ENCODE measurements at regions not wholly inside any gene's neighbourhood (a gene's known extent, or its start where the extent isn't known, plus 50 kb on each side); places are given as distances from the start of the nearest gene placed in this dataset.

- H3K4me1 ChIP-seq (ENCODE audit: control insufficient read depth in 2 of 2, insufficient read depth in 1 of 2, low read depth in 1 of 2, low read length in 2 of 2) = peaks cover 3 to 6% of the 10 kb centered on the region in 2 donors
- no peak overlapping the region for H2BK12ac ChIP-seq (ENCODE audit: low read length)
- no peak overlapping the region for H2BK120ac ChIP-seq (ENCODE audit: low read depth, low read length)
- no peak overlapping the region for H4K8ac ChIP-seq (ENCODE audit: low read depth, low read length)
- H2AK5ac ChIP-seq (ENCODE audit: low read depth, low read length) = no peak overlapping the region
- H3K4ac ChIP-seq (ENCODE audit: low read length) = no peak overlapping the region
- no peaks in the 10 kb centered on the region for H3K27me3 ChIP-seq (ENCODE audit: control insufficient read depth in 3 of 3, insufficient read depth in 3 of 3, low read depth in 1 of 3, low read length in 3 of 3)
- no peak overlapping the region for H3K27ac ChIP-seq (replicated peaks; ENCODE audit: low read length)
- no peaks in the 10 kb centered on the region for H3K36me3 ChIP-seq (replicated peaks in 1 of 2; ENCODE audit: control insufficient read depth in 2 of 2, insufficient read depth in 2 of 2, low read length in 2 of 2)
- no peak overlapping the region for H3K4me2 ChIP-seq (ENCODE audit: insufficient read depth, low read length, poor library complexity, severe bottlenecking)
- no peak overlapping the region for H3K4me3 ChIP-seq (ENCODE audit: low read length in 2 of 2)
- no peak overlapping the region for H4K91ac ChIP-seq (ENCODE audit: low read depth, low read length, poor library complexity)
- H3K18ac ChIP-seq (ENCODE audit: low read length) = no peak overlapping the region
- H2AFZ ChIP-seq (ENCODE audit: low read length) = no peak overlapping the region
- no peak overlapping the region for H3K9ac ChIP-seq (ENCODE audit: low read depth, low read length, poor library complexity)
- H3K23ac ChIP-seq (ENCODE audit: low read depth, low read length, poor library complexity) = no peak overlapping the region
- H2BK15ac ChIP-seq (ENCODE audit: low read length) = no peak overlapping the region
- no peak overlapping the region for H2BK5ac ChIP-seq (ENCODE audit: low read length)
- no peaks in the 10 kb centered on the region for H3K79me1 ChIP-seq (ENCODE audit: low read depth, low read length)
- WGBS, 2 donors (ENCODE audit: extremely low coverage in 2 of 2, insufficient read length in 2 of 2, insufficient replicate concordance in 1 of 2) = no CpG with 5 or more reads among the region's 14 CpGs
- no peak overlapping the region for H3K14ac ChIP-seq (ENCODE audit: low read length)
- no peak for DNase-seq (ENCODE audit: low spot score)
- peaks cover under 1 to 6% of the 10 kb centered on the region in 2 donors for H3K9me3 ChIP-seq (replicated peaks in 1 of 2; ENCODE audit: control insufficient read depth in 2 of 2, insufficient read depth in 1 of 2, low read depth in 1 of 2, low read length in 2 of 2)
Observed at GRCh38 chr17:65360961-65361552, 200.4 kb downstream of the AXIN2 start.

GRCh38 chr17:65359016-65359415 lies 202.4 kb downstream of the AXIN2 start:
- Histone ChIP-seq H2BK12ac (ENCODE audit: low read length) (no peak overlapping the region), H3K27me3 (ENCODE audit: control insufficient read depth in 3 of 3, insufficient read depth in 3 of 3, low read depth in 1 of 3, low read length in 3 of 3) (no peaks in the 10 kb centered on the region), H3K9me3 (replicated peaks in 1 of 2; ENCODE audit: control insufficient read depth in 2 of 2, insufficient read depth in 1 of 2, low read depth in 1 of 2, low read length in 2 of 2) (peaks cover 0 to 1% of the 10 kb centered on the region in 2 donors), H3K79me1 (ENCODE audit: low read depth, low read length) (no peaks in the 10 kb centered on the region), H3K4me1 (ENCODE audit: control insufficient read depth in 2 of 2, insufficient read depth in 1 of 2, low read depth in 1 of 2, low read length in 2 of 2) (no peaks in the 10 kb centered on the region), H3K18ac (ENCODE audit: low read length) (no peak overlapping the region), H3K4me2 (ENCODE audit: insufficient read depth, low read length, poor library complexity, severe bottlenecking) (no peak overlapping the region), H4K8ac (ENCODE audit: low read depth, low read length) (no peak overlapping the region), H2AFZ (ENCODE audit: low read length) (no peak overlapping the region), H3K36me3 (replicated peaks in 1 of 2; ENCODE audit: control insufficient read depth in 2 of 2, insufficient read depth in 2 of 2, low read length in 2 of 2) (no peaks in the 10 kb centered on the region), H3K23ac (ENCODE audit: low read depth, low read length, poor library complexity) (no peak overlapping the region), H3K14ac (ENCODE audit: low read length) (no peak overlapping the region), H2BK120ac (ENCODE audit: low read depth, low read length) (no peak overlapping the region), H3K9ac (ENCODE audit: low read depth, low read length, poor library complexity) (no peak overlapping the region), H2BK15ac (ENCODE audit: low read length) (no peak overlapping the region), H2BK5ac (ENCODE audit: low read length) (no peak overlapping the region), H3K27ac (replicated peaks; ENCODE audit: low read length) (no peak overlapping the region), H3K4me3 (ENCODE audit: low read length in 2 of 2) (no peak overlapping the region), H4K91ac (ENCODE audit: low read depth, low read length, poor library complexity) (no peak overlapping the region), H2AK5ac (ENCODE audit: low read depth, low read length) (no peak overlapping the region), H3K4ac (ENCODE audit: low read length) (no peak overlapping the region)
- no CpG with 5 or more reads among the region's 3 CpGs for WGBS, 2 donors (ENCODE audit: extremely low coverage in 2 of 2, insufficient read length in 2 of 2, insufficient replicate concordance in 1 of 2)
- no peak for DNase-seq (ENCODE audit: low spot score)

- H3K4me1 ChIP-seq (ENCODE audit: control insufficient read depth in 2 of 2, insufficient read depth in 1 of 2, low read depth in 1 of 2, low read length in 2 of 2) = no peaks in the 10 kb centered on the region
- WGBS, 2 donors (ENCODE audit: extremely low coverage in 2 of 2, insufficient read length in 2 of 2, insufficient replicate concordance in 1 of 2) = no CpG with 5 or more reads among the region's 5 CpGs
- H3K14ac ChIP-seq (ENCODE audit: low read length) = no peak overlapping the region
Observed at GRCh38 chr17:65356536-65356935, 204.9 kb downstream of the AXIN2 start.

GRCh38 chr17:65355246-65355645 lies 206.2 kb downstream of the AXIN2 start:
- Histone ChIP-seq H4K91ac (ENCODE audit: low read depth, low read length, poor library complexity) (no peak overlapping the region), H2BK12ac (ENCODE audit: low read length) (no peak overlapping the region), H3K18ac (ENCODE audit: low read length) (no peak overlapping the region), H3K79me1 (ENCODE audit: low read depth, low read length) (no peaks in the 10 kb centered on the region), H3K23ac (ENCODE audit: low read depth, low read length, poor library complexity) (no peak overlapping the region), H3K4ac (ENCODE audit: low read length) (no peak overlapping the region), H3K9me3 (replicated peaks in 1 of 2; ENCODE audit: control insufficient read depth in 2 of 2, insufficient read depth in 1 of 2, low read depth in 1 of 2, low read length in 2 of 2) (no peaks in the 10 kb centered on the region), H2AK5ac (ENCODE audit: low read depth, low read length) (no peak overlapping the region), H3K14ac (ENCODE audit: low read length) (no peak overlapping the region), H2AFZ (ENCODE audit: low read length) (no peak overlapping the region), H2BK15ac (ENCODE audit: low read length) (no peak overlapping the region), H3K9ac (ENCODE audit: low read depth, low read length, poor library complexity) (no peak overlapping the region), H4K8ac (ENCODE audit: low read depth, low read length) (no peak overlapping the region), H3K27ac (replicated peaks; ENCODE audit: low read length) (no peak overlapping the region), H2BK5ac (ENCODE audit: low read length) (no peak overlapping the region), H3K4me1 (ENCODE audit: control insufficient read depth in 2 of 2, insufficient read depth in 1 of 2, low read depth in 1 of 2, low read length in 2 of 2) (no peaks in the 10 kb centered on the region), H3K4me2 (ENCODE audit: insufficient read depth, low read length, poor library complexity, severe bottlenecking) (no peak overlapping the region), H3K4me3 (ENCODE audit: low read length in 2 of 2) (no peak overlapping the region), H3K27me3 (ENCODE audit: control insufficient read depth in 3 of 3, insufficient read depth in 3 of 3, low read depth in 1 of 3, low read length in 3 of 3) (no peaks in the 10 kb centered on the region), H3K36me3 (replicated peaks in 1 of 2; ENCODE audit: control insufficient read depth in 2 of 2, insufficient read depth in 2 of 2, low read length in 2 of 2) (no peaks in the 10 kb centered on the region), H2BK120ac (ENCODE audit: low read depth, low read length) (no peak overlapping the region)
- DNase-seq (ENCODE audit: low spot score) = no peak
- WGBS, 2 donors (ENCODE audit: extremely low coverage in 2 of 2, insufficient read length in 2 of 2, insufficient replicate concordance in 1 of 2) = no CpG with 5 or more reads among the region's 4 CpGs

More at GRCh38 chr17:65356536-65356935, 204.9 kb downstream of the AXIN2 start:
- H2AFZ ChIP-seq (ENCODE audit: low read length) = no peak overlapping the region
- H2AK5ac ChIP-seq (ENCODE audit: low read depth, low read length) = no peak overlapping the region
- H2BK5ac ChIP-seq (ENCODE audit: low read length) = no peak overlapping the region
- no peak overlapping the region for H3K4me3 ChIP-seq (ENCODE audit: low read length in 2 of 2)
- no peaks in the 10 kb centered on the region for H3K79me1 ChIP-seq (ENCODE audit: low read depth, low read length)
- no peak overlapping the region for H4K91ac ChIP-seq (ENCODE audit: low read depth, low read length, poor library complexity)
- no peak overlapping the region for H3K4me2 ChIP-seq (ENCODE audit: insufficient read depth, low read length, poor library complexity, severe bottlenecking)
- H2BK12ac ChIP-seq (ENCODE audit: low read length) = no peak overlapping the region
- no peaks in the 10 kb centered on the region for H3K27me3 ChIP-seq (ENCODE audit: control insufficient read depth in 3 of 3, insufficient read depth in 3 of 3, low read depth in 1 of 3, low read length in 3 of 3)
- no peak overlapping the region for H3K4ac ChIP-seq (ENCODE audit: low read length)
- H3K23ac ChIP-seq (ENCODE audit: low read depth, low read length, poor library complexity) = peak overlapping the region; percentile 25
- DNase-seq (ENCODE audit: low spot score) = no peak
- H3K27ac ChIP-seq (replicated peaks; ENCODE audit: low read length) = no peak overlapping the region
- peak overlapping the region; percentile 42 for H3K18ac ChIP-seq (ENCODE audit: low read length)
- H3K9ac ChIP-seq (ENCODE audit: low read depth, low read length, poor library complexity) = no peak overlapping the region
- H2BK15ac ChIP-seq (ENCODE audit: low read length) = peak overlapping the region; percentile 9
- no peak overlapping the region for H4K8ac ChIP-seq (ENCODE audit: low read depth, low read length)
- no peaks in the 10 kb centered on the region for H3K9me3 ChIP-seq (replicated peaks in 1 of 2; ENCODE audit: control insufficient read depth in 2 of 2, insufficient read depth in 1 of 2, low read depth in 1 of 2, low read length in 2 of 2)
- H2BK120ac ChIP-seq (ENCODE audit: low read depth, low read length) = peak overlapping the region; percentile 78
- H3K36me3 ChIP-seq (replicated peaks in 1 of 2; ENCODE audit: control insufficient read depth in 2 of 2, insufficient read depth in 2 of 2, low read length in 2 of 2) = no peaks in the 10 kb centered on the region

Data from neuronal stem cell (in vitro differentiated cells).